ENCODE measurements at regions not wholly inside any gene's neighbourhood (a gene's known extent, or its start where the extent isn't known, plus 50 kb on each side); places are given as distances from the start of the nearest gene placed in this dataset.

GRCh38 chr7:68535266-68535665, 1063.0 kb upstream of the AUTS2 start:
- no peak overlapping the region for H3K4me3 ChIP-seq (ENCODE audit: low read depth, low read length)
- TF ChIP-seq, protein P1, sequence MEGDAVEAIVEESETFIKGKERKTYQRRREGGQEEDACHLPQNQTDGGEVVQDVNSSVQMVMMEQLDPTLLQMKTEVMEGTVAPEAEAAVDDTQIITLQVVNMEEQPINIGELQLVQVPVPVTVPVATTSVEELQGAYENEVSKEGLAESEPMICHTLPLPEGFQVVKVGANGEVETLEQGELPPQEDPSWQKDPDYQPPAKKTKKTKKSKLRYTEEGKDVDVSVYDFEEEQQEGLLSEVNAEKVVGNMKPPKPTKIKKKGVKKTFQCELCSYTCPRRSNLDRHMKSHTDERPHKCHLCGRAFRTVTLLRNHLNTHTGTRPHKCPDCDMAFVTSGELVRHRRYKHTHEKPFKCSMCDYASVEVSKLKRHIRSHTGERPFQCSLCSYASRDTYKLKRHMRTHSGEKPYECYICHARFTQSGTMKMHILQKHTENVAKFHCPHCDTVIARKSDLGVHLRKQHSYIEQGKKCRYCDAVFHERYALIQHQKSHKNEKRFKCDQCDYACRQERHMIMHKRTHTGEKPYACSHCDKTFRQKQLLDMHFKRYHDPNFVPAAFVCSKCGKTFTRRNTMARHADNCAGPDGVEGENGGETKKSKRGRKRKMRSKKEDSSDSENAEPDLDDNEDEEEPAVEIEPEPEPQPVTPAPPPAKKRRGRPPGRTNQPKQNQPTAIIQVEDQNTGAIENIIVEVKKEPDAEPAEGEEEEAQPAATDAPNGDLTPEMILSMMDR (IDR thresholded peaks at IDR 0.05; ENCODE audit: low read depth, low read length) = no peak

DNA sequence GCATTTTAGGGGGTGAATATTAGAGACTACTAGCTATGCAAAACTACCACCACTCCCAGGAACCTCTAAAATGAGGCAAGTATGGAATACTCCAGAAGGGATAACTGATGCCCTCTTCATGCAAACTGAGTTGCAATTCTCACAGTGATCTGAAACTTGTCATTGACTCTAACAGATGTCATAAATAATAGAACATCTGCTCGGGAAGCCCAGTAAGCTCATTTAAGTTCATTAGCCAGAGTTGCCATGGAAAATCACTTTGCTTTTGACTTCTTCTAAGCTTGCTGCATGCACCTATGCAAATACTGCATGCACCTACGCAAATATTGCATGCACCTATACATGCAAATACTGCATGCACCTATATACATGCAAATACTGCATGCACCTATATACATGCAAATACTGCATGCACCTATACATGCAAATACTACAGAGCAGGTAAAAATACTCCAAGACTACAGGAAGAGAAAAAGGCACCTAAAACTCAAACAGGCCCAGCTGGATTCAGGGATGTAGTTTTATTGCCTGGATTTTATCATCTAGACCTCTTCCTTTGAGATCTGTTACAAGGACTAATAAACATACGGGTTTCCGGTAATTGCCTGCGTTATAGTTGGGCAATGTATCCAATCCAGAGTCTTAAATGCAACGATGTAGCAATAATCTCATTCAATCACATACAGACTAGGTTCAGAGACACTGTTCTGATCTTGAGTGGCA, 1061.1 kb upstream of the AUTS2 start:
- TF ChIP-seq, protein P1 (IDR thresholded peaks at IDR 0.05; ENCODE audit: low read depth, low read length) = no peak
- H3K4me3 ChIP-seq (ENCODE audit: low read depth, low read length) = no peak overlapping the region

DNA sequence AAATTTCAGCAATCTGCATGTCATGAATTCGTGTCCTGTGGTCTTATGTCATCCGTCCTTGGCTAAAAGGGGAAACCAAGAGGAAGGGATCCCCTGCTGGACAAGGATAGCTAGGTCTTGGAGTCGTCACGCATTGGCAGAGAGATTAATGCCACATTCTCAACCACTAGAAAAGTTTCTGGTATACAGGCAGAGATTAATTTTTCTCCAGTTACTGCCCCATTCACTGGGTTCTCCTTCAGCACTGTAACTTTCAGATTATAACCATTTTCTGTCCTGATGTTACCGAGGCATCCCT, 1060.6 kb upstream of the AUTS2 start:
- TF ChIP-seq, protein P1 (IDR thresholded peaks at IDR 0.05; ENCODE audit: low read depth, low read length) = no peak
- no peak overlapping the region for H3K4me3 ChIP-seq (ENCODE audit: low read depth, low read length)

GRCh38 chr7:68542831-68543230, 1055.4 kb upstream of the AUTS2 start:
- TF ChIP-seq, protein P1 (IDR thresholded peaks at IDR 0.05; ENCODE audit: low read depth, low read length) = no peak
- no peak overlapping the region for H3K4me3 ChIP-seq (ENCODE audit: low read depth, low read length)

DNA sequence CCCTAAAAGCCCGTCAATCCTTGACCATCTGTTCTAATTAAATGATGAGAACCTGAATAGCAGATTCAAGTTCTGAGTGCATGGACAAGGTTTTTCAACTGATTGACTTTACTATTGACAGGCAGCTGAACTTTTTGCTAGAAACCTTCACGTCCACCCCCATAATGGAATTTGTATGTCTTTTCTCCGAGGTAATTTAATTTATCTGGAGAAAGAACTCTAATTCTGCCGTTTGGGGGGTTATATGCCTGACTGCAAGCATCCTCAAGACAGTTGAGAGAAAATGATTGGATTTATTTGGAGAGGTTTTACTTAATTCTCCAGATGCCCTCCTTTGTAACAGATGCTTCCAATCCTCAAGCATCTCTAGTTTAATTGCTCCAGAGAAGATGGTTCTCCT, 1053.4 kb upstream of the AUTS2 start:
- H3K4me3 ChIP-seq (ENCODE audit: low read depth, low read length) = no peak overlapping the region
- TF ChIP-seq, protein P1 (IDR thresholded peaks at IDR 0.05; ENCODE audit: low read depth, low read length) = no peak

- no peak overlapping the region for H3K4me3 ChIP-seq (ENCODE audit: low read depth, low read length)
- TF ChIP-seq, protein P1 (IDR thresholded peaks at IDR 0.05; ENCODE audit: low read depth, low read length) = no peak
These were observed 1051.1 kb upstream of the AUTS2 start for GRCh38 chr7:68547181-68547580.

DNA sequence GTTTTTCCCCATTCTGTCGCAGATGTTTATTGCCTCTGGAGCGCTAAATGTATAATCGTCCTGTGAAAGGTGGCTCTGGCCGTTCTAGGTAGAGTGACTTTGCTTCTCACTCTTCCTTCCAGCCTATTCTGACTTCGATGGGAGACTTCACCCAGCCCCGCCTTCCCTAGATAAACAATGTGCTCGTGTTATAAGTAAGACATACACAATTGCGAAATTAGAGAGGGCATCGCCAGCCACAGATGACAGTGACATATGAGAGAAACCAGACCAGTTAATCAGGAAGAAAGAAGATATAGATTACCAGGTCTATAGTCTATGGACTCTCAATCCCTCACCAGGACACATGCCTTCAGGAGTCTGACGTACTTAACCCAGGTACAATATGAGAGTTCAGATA, 1050.5 kb upstream of the AUTS2 start:
- no peak overlapping the region for H3K4me3 ChIP-seq (ENCODE audit: low read depth, low read length)
- TF ChIP-seq, protein P1 (IDR thresholded peaks at IDR 0.05; ENCODE audit: low read depth, low read length) = no peak
